ENCODE measurements at regions not wholly inside any gene's neighbourhood (a gene's known extent, or its start where the extent isn't known, plus 50 kb on each side); places are given as distances from the start of the nearest gene placed in this dataset.

DNA sequence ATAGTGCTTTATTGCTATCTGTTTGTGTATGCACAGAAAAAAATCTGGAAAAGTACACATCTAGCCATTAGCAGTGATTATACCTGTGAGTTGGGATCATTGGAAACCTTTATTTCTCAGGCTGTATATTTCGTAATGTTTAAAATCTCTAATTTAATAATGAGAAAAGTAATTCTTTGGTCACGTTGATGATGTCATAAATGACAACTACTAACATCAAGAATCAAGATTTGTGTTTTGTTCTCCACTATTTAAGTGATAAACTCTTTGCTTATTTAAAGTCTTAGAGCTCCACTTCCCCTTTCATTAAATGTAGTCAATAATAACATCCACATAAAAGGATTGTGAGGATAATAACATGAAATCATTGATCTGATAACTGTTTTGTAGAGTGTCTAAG lies 126.2 kb downstream of the TMA16 start:
- CTCF ChIA-PET = no interaction called here
- POLR2A ChIA-PET = no interaction called here
- TF ChIP-seq ZNF324 (tag by site-specific recombination; IDR thresholded peaks at IDR 0.05) (no peak), ZNF677 (tag by site-specific recombination; IDR thresholded peaks at IDR 0.05) (no peak)
- TF ChIP-seq, protein P1, sequence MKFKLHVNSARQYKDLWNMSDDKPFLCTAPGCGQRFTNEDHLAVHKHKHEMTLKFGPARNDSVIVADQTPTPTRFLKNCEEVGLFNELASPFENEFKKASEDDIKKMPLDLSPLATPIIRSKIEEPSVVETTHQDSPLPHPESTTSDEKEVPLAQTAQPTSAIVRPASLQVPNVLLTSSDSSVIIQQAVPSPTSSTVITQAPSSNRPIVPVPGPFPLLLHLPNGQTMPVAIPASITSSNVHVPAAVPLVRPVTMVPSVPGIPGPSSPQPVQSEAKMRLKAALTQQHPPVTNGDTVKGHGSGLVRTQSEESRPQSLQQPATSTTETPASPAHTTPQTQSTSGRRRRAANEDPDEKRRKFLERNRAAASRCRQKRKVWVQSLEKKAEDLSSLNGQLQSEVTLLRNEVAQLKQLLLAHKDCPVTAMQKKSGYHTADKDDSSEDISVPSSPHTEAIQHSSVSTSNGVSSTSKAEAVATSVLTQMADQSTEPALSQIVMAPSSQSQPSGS (tag by site-specific recombination; IDR thresholded peaks at IDR 0.05; ENCODE audit: low read depth) = 0 out of 2 replicates have a peak, but pooled peaks have one; percentile 35
- no peak overlapping the region for H3K4me3 ChIP-seq (ENCODE audit: low read depth, low read length)
- no peaks in the 10 kb centered on the region for H3K36me3 ChIP-seq (ENCODE audit: control insufficient read depth in 2 of 2, insufficient read depth in 1 of 2, low read length in 2 of 2)
- no peak overlapping the region for H3K27ac ChIP-seq (ENCODE audit: extremely low read depth, low read depth, low read length)
- no peaks in the 10 kb centered on the region for H3K9me3 ChIP-seq (ENCODE audit: control insufficient read depth, insufficient read depth, low read depth, low read length)
- no peaks in the 10 kb centered on the region for H3K4me1 ChIP-seq (ENCODE audit: control insufficient read depth, insufficient read depth, low read length)

- no peak overlapping the region for H3K27ac ChIP-seq (ENCODE audit: extremely low read depth, low read depth, low read length)
- no peaks in the 10 kb centered on the region for H3K36me3 ChIP-seq (ENCODE audit: control insufficient read depth in 2 of 2, insufficient read depth in 1 of 2, low read length in 2 of 2)
- CTCF ChIA-PET = no interaction called here
- H3K9me3 ChIP-seq (ENCODE audit: control insufficient read depth, insufficient read depth, low read depth, low read length) = no peaks in the 10 kb centered on the region
- no peak for TF ChIP-seq BCL11B (tag by site-specific recombination; IDR thresholded peaks at IDR 0.05; ENCODE audit: low read depth)
- no peak for TF ChIP-seq ZNF629 (tag by site-specific recombination; IDR thresholded peaks at IDR 0.05)
- no peak for TF ChIP-seq ZNF549 (tag by site-specific recombination; IDR thresholded peaks at IDR 0.05)
- TF ChIP-seq, protein P2, sequence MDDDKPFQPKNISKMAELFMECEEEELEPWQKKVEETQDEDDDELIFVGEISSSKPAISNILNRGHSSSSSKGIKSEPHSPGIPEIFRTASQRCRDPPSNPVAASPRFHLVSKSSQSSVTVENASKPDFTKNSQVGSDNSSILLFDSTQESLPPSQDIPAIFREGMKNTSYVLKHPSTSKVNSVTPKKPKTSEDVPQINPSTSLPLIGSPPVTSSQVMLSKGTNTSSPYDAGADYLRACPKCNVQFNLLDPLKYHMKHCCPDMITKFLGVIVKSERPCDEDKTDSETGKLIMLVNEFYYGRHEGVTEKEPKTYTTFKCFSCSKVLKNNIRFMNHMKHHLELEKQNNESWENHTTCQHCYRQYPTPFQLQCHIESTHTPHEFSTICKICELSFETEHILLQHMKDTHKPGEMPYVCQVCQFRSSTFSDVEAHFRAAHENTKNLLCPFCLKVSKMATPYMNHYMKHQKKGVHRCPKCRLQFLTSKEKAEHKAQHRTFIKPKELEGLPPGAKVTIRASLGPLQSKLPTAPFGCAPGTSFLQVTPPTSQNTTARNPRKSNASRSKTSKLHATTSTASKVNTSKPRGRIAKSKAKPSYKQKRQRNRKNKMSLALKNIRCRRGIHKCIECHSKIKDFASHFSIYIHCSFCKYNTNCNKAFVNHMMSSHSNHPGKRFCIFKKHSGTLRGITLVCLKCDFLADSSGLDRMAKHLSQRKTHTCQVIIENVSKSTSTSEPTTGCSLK (tag by site-specific recombination; IDR thresholded peaks at IDR 0.05) = no peak
- no peak for TF ChIP-seq ZNF248 (tag by site-specific recombination; IDR thresholded peaks at IDR 0.05)
- no peak for TF ChIP-seq GLI2 (tag by site-specific recombination; IDR thresholded peaks at IDR 0.05; ENCODE audit: borderline replicate concordance, low read depth)
- no peak for TF ChIP-seq ZNF426 (tag by site-specific recombination; IDR thresholded peaks at IDR 0.05)
- TF ChIP-seq ZNF274 (IDR thresholded peaks at IDR 0.05; ENCODE audit: low read length) = no peak
- no peak for TF ChIP-seq ZNF274 (tag by site-specific recombination; IDR thresholded peaks at IDR 0.05; ENCODE audit: borderline replicate concordance)
- no peak for TF ChIP-seq ZNF664 (tag by site-specific recombination; IDR thresholded peaks at IDR 0.05)
- TF ChIP-seq ZNF354C (tag by site-specific recombination; IDR thresholded peaks at IDR 0.05; ENCODE audit: borderline replicate concordance, low read depth) = no peak
- no peak for TF ChIP-seq ZBTB7A (tag by site-specific recombination; IDR thresholded peaks at IDR 0.05; ENCODE audit: low read depth)
- no peak overlapping the region for H3K4me3 ChIP-seq (ENCODE audit: low read depth, low read length)
- POLR2A ChIA-PET = no interaction called here
- H3K4me1 ChIP-seq (ENCODE audit: control insufficient read depth, insufficient read depth, low read length) = no peaks in the 10 kb centered on the region
Measured at GRCh38 chr4:163621821-163622220, 127.3 kb downstream of the TMA16 start.

GRCh38 chr4:163622379-163623035 lies 128.0 kb downstream of the TMA16 start:
- POLR2A ChIA-PET = no interaction called here
- Histone ChIP-seq H3K4me1 (ENCODE audit: control insufficient read depth, insufficient read depth, low read length) (no peaks in the 10 kb centered on the region), H3K27ac (ENCODE audit: extremely low read depth, low read depth, low read length) (no peak overlapping the region), H3K4me3 (ENCODE audit: low read depth, low read length) (no peak overlapping the region), H3K9me3 (ENCODE audit: control insufficient read depth, insufficient read depth, low read depth, low read length) (no peaks in the 10 kb centered on the region), H3K36me3 (ENCODE audit: control insufficient read depth in 2 of 2, insufficient read depth in 1 of 2, low read length in 2 of 2) (no peaks in the 10 kb centered on the region)
- TF ChIP-seq MEIS1 (CRISPR knock-in tag; IDR thresholded peaks at IDR 0.05; ENCODE audit: borderline replicate concordance) (no peak), ZNF248 (tag by site-specific recombination; IDR thresholded peaks at IDR 0.05) (no peak), ZNF366 (tag by site-specific recombination; conservative IDR thresholded peaks at IDR 0.05) (no peak), ZNF23 (tag by site-specific recombination; IDR thresholded peaks at IDR 0.05; ENCODE audit: borderline replicate concordance) (no peak), ZIC2 (tag by site-specific recombination; IDR thresholded peaks at IDR 0.05) (no peak), ZBTB20 (tag by site-specific recombination; IDR thresholded peaks at IDR 0.05) (no peak), ZFP3 (tag by site-specific recombination; IDR thresholded peaks at IDR 0.05; ENCODE audit: low read depth) (no peak)
- CTCF ChIA-PET = interaction anchor here (0.7 kb wide), 1 partner anchor 39 kb away, joined by 3 read pairs; no protein-coding TSS in a partner anchor
